GM21786 (cell line): ENCODE measurements at regions not wholly inside any gene's neighbourhood (a gene's known extent, or its start where the extent isn't known, plus 50 kb on each side); places are given as distances from the start of the nearest gene placed in this dataset.
"Not testable (repeated sequence)": the region's sequence is repeated elsewhere in the genome, so short reads cannot be mapped to it uniquely, and the experiment has no call there.

Experiments used
- ATAC-seq: cut with Tn5 transposase; IDR thresholded peaks from one replicate; pipeline ENCODE4 v1.9.1; 2021; ENCODE audit not compliant: unreplicated experiment

- ATAC-seq, result no peak
These were observed 96.5 kb downstream of the PPIAL4G start for GRCh38 chr1:148386617-148387016.

- ATAC-seq, result not testable (repeated sequence)
These were observed 97.1 kb downstream of the PPIAL4G start for GRCh38 chr1:148386031-148386398.

GRCh38 chr1:148385371-148386030 is 97.6 kb downstream of the PPIAL4G start:
- no peak for ATAC-seq

- ATAC-seq, result no peak
These were observed 99.1 kb downstream of the PPIAL4G start for GRCh38 chr1:148383966-148384365.

GRCh38 chr1:148379697-148380096 is 103.4 kb downstream of the PPIAL4G start:
- ATAC-seq, result no peak

- no peak for ATAC-seq
These were observed 104.0 kb downstream of the PPIAL4G start for GRCh38 chr1:148379170-148379500.

- not testable (repeated sequence) for ATAC-seq
These were observed 105.1 kb downstream of the PPIAL4G start for GRCh38 chr1:148377992-148378391.

- not testable (repeated sequence) for ATAC-seq
These were observed 106.1 kb downstream of the PPIAL4G start for GRCh38 chr1:148377045-148377444.

GRCh38 chr1:148374101-148374500 is 109.0 kb downstream of the PPIAL4G start:
- no peak for ATAC-seq

- ATAC-seq, result no peak
These were observed 109.7 kb downstream of the PPIAL4G start for GRCh38 chr1:148373192-148373925.

- ATAC-seq, result no peak
These were observed 110.4 kb downstream of the PPIAL4G start for GRCh38 chr1:148372731-148373130.

- not testable (repeated sequence) for ATAC-seq
These were observed 110.9 kb downstream of the PPIAL4G start for GRCh38 chr1:148372051-148372726.

GRCh38 chr1:148371551-148371994 is 111.5 kb downstream of the PPIAL4G start:
- ATAC-seq, result not testable (repeated sequence)

GRCh38 chr1:148370661-148371060 is 112.4 kb downstream of the PPIAL4G start:
- not testable (repeated sequence) for ATAC-seq

- ATAC-seq, result no peak
These were observed 115.5 kb downstream of the PPIAL4G start for GRCh38 chr1:148367596-148367995.

- ATAC-seq, result not testable (repeated sequence)
These were observed 116.9 kb downstream of the PPIAL4G start for GRCh38 chr1:148366136-148366753.

GRCh38 chr1:148365151-148365550 is 118.0 kb downstream of the PPIAL4G start:
- not testable (repeated sequence) for ATAC-seq

- not testable (repeated sequence) for ATAC-seq
These were observed 119.1 kb downstream of the PPIAL4G start for GRCh38 chr1:148363979-148364378.

- no peak for ATAC-seq
These were observed 119.7 kb downstream of the PPIAL4G start for GRCh38 chr1:148363439-148363810.

- ATAC-seq, result no peak
These were observed 120.3 kb downstream of the PPIAL4G start for GRCh38 chr1:148362626-148363438.

- no peak for ATAC-seq
These were observed 120.9 kb downstream of the PPIAL4G start for GRCh38 chr1:148362216-148362611.
